B cell (primary cell): ENCODE measurements at regions not wholly inside any gene's neighbourhood (a gene's known extent, or its start where the extent isn't known, plus 50 kb on each side); places are given as distances from the start of the nearest gene placed in this dataset.

ENCODE experiments used
- ATAC-seq: fragments of 200-7000 bp; cut with Tn5 transposase; one replicate; pipeline ENCODE4 v1.10.0; 2021; ENCODE audit warnings: low read depth, mild to moderate bottlenecking, moderate number of reproducible peaks, moderate library complexity
- CTCF ChIA-PET: fragments of 350-600 bp; sonication (Branson Sonifier 250); formaldehyde crosslinking; loops from one replicate; lab custom pipeline; 2021; ENCODE audit warnings: antibody characterized with exemption, inconsistent platforms; lab: Charles Lee
- POLR2A ChIA-PET: fragments of 350-600 bp; sonication (Branson Sonifier 250); formaldehyde crosslinking; loops from one replicate; lab custom pipeline; 2021; ENCODE audit warnings: antibody characterized with exemption; lab: Charles Lee
- DNase-seq: peaks from one replicate; pipeline ENCODE4 v3.0.0; 2013
- H2AFZ ChIP-seq: 2 replicates; pipeline ENCODE4 v1.6.1; 2012; ENCODE audit warnings: mild to moderate bottlenecking, low read depth, low read length; ENCODE audit not compliant: insufficient read depth, poor library complexity, severe bottlenecking
- H3K27ac ChIP-seq, 2 donors: 1 replicate in 1 of 2; 2 replicates in 1 of 2; pipeline ENCODE4 v1.5.1; 2012 to 2013; ENCODE audit warnings: low read length in 2 of 2, mild to moderate bottlenecking in 2 of 2, moderate library complexity in 1 of 2
- H3K27me3 ChIP-seq, 4 experiments: fragments of 200-600 bp in 1 of 4; sonication (generic) in 1 of 4; replicated peaks in 1 of 4; 1 replicate in 2 of 4; 2 replicates in 2 of 4; pipeline versions ENCODE4 v1.6.1 to v1.7.0; 2013 to 2016; ENCODE audit warnings: low read length in 3 of 4, mild to moderate bottlenecking in 2 of 4, mixed read lengths in 1 of 4, moderate library complexity in 1 of 4; ENCODE audit not compliant: insufficient read depth in 4 of 4, control insufficient read depth in 3 of 4; ENCODE audit errors: control extremely low read depth in 1 of 4
- H3K36me3 ChIP-seq, 2 experiments: replicated peaks in 1 of 2; 1 replicate in 1 of 2; 2 replicates in 1 of 2; pipeline versions ENCODE4 v1.6.1 to v1.7.1; 2013; ENCODE audit warnings: low read length in 1 of 2; ENCODE audit not compliant: insufficient read depth in 2 of 2, control insufficient read depth in 1 of 2; ENCODE audit errors: control extremely low read depth in 1 of 2, extremely low read depth in 1 of 2
- H3K4me1 ChIP-seq, 2 donors: fragments of 200-600 bp in 1 of 2; sonication (generic) in 1 of 2; 1 replicate in 1 of 2; 2 replicates in 1 of 2; pipeline versions ENCODE4 v1.5.1 to v1.6.1; 2013 to 2017; ENCODE audit warnings: low read length in 2 of 2; ENCODE audit not compliant: control insufficient read depth in 2 of 2, insufficient read depth in 2 of 2
- H3K4me2 ChIP-seq: replicated peaks from 2 replicates; pipeline ENCODE3; 2012; ENCODE audit warnings: mild to moderate bottlenecking, low read depth, low read length; ENCODE audit not compliant: poor library complexity, severe bottlenecking
- H3K4me3 ChIP-seq, 5 experiments: fragments of 200-600 bp in 1 of 5; sonication (generic) in 1 of 5; 1 replicate in 3 of 5; 2 replicates in 2 of 5; pipeline versions ENCODE4 v1.5.1 to v1.7.0; 2011 to 2016; ENCODE audit warnings: low read length in 4 of 5, mild to moderate bottlenecking in 4 of 5, low read depth in 2 of 5, control low read depth in 1 of 5, moderate library complexity in 1 of 5; ENCODE audit not compliant: insufficient read depth in 1 of 5; ENCODE audit errors: control extremely low read depth in 1 of 5, extremely low read depth in 1 of 5
- H3K79me2 ChIP-seq: fragments of 200-600 bp; sonication (generic); one replicate; pipeline ENCODE4 v1.6.0; 2016; ENCODE audit warnings: low read length; ENCODE audit not compliant: control insufficient read depth, insufficient read depth
- H3K9ac ChIP-seq: fragments of 200-600 bp; sonication (generic); 2 replicates; pipeline ENCODE4 v1.6.1; 2017; ENCODE audit warnings: mild to moderate bottlenecking, low read length, moderate library complexity
- H3K9me3 ChIP-seq, 3 donors: one replicate each; pipeline versions ENCODE4 v1.6.1 to v1.7.1; 2013; ENCODE audit warnings: low read length in 2 of 3; ENCODE audit not compliant: control insufficient read depth in 2 of 3, insufficient read depth in 1 of 3; ENCODE audit errors: control extremely low read depth in 1 of 3
- H4K20me1 ChIP-seq: 2 replicates; pipeline ENCODE4 v1.6.0; 2012; ENCODE audit warnings: mild to moderate bottlenecking, low read length; ENCODE audit not compliant: insufficient read depth, control insufficient read depth, poor library complexity, severe bottlenecking
- H3K27ac Mint-ChIP-seq: one replicate; pipeline ENCODE4 v1.8.0; 2021; ENCODE audit warnings: mixed read lengths
- H3K27me3 Mint-ChIP-seq: one replicate; pipeline ENCODE4 v1.8.0; 2021; ENCODE audit warnings: mixed read lengths
- H3K4me1 Mint-ChIP-seq: one replicate; pipeline ENCODE4 v1.8.0; 2021; ENCODE audit warnings: mixed read lengths
- H3K4me3 Mint-ChIP-seq: one replicate; pipeline ENCODE4 v1.8.0; 2021; ENCODE audit warnings: mixed read lengths
- H3K9me3 Mint-ChIP-seq: one replicate; pipeline ENCODE4 v1.8.0; 2022; ENCODE audit warnings: mixed read lengths; ENCODE audit not compliant: insufficient read depth
- EZH2 ChIP-seq: IDR thresholded peaks from 2 replicates; pipeline ENCODE4 v1.6.1; 2012; ENCODE audit warnings: borderline replicate concordance, low read depth, mild to moderate bottlenecking, moderate library complexity, low read length; ENCODE audit not compliant: insufficient read depth, poor library complexity, severe bottlenecking
- WGBS: methylation state at CpG from one replicate; pipeline ENCODE4 v1.1.5; 2013; ENCODE audit warnings: missing lambda C conversion rate; ENCODE audit not compliant: insufficient coverage; 5-methylcytosine and 5-hydroxymethylcytosine counted together
- intact Hi-C: fragments of 100-400 bp; cut with micrococcal nuclease; formaldehyde crosslinking; loops from one replicate; pipeline ENCODE4 v1.10.0; 2022
- TF ChIP-seq, protein P1 (sequence below): fragments of 200-600 bp; IDR thresholded peaks from one replicate; pipeline ENCODE4 v1.8.0; 2022; ENCODE audit warnings: antibody characterized with exemption, mild to moderate bottlenecking

DNA sequence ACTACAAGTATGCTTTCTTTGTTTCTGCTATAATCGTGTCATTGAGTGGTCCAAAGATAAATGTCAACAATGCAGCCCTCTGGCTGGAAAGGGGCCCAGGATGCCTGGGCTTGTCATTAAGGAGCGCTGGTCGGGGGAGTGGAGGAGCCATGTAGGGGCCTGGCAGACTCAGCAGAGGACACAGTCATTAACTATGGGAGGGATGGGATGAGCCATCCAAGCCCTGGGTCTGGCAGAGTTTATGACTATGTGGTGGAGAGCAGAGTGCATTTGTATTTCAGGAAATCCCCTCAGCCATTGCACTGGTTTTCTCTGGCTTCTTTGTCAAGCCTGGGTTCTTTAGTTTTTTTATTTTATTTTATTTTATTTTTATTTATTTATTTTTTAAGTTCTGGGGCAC is 243.1 kb downstream of the C12orf75 start:
- Mint-ChIP-seq H3K4me3 (no peak overlapping the region), H3K9me3 (no peaks in the 10 kb centered on the region), H3K4me1 (no peaks in the 10 kb centered on the region), H3K27me3 (peaks cover 10% of the 10 kb centered on the region), H3K27ac (no peak overlapping the region)
- DNase-seq (no peak), ATAC-seq (no peak)
- Histone ChIP-seq H3K4me2 (no peak overlapping the region), H3K9ac (no peak overlapping the region), H4K20me1 (no peaks in the 10 kb centered on the region), H3K4me3 (no peak overlapping the region), H3K79me2 (no peaks in the 10 kb centered on the region), H3K36me3 (no peaks in the 10 kb centered on the region), H3K27me3 (no peaks in the 10 kb centered on the region), H3K27ac (no peak overlapping the region), H3K9me3 (no peaks in the 10 kb centered on the region), H2AFZ (no peak overlapping the region), H3K4me1 (no peaks in the 10 kb centered on the region)
- TF ChIP-seq, protein P1, sequence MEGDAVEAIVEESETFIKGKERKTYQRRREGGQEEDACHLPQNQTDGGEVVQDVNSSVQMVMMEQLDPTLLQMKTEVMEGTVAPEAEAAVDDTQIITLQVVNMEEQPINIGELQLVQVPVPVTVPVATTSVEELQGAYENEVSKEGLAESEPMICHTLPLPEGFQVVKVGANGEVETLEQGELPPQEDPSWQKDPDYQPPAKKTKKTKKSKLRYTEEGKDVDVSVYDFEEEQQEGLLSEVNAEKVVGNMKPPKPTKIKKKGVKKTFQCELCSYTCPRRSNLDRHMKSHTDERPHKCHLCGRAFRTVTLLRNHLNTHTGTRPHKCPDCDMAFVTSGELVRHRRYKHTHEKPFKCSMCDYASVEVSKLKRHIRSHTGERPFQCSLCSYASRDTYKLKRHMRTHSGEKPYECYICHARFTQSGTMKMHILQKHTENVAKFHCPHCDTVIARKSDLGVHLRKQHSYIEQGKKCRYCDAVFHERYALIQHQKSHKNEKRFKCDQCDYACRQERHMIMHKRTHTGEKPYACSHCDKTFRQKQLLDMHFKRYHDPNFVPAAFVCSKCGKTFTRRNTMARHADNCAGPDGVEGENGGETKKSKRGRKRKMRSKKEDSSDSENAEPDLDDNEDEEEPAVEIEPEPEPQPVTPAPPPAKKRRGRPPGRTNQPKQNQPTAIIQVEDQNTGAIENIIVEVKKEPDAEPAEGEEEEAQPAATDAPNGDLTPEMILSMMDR = no peak
- no peak for TF ChIP-seq EZH2
- 100% methylated on average over 3 of the region's 3 CpGs for WGBS
- intact Hi-C loops = no loop called here
- ChIA-PET POLR2A (no interaction called here), CTCF (no interaction called here)

DNA sequence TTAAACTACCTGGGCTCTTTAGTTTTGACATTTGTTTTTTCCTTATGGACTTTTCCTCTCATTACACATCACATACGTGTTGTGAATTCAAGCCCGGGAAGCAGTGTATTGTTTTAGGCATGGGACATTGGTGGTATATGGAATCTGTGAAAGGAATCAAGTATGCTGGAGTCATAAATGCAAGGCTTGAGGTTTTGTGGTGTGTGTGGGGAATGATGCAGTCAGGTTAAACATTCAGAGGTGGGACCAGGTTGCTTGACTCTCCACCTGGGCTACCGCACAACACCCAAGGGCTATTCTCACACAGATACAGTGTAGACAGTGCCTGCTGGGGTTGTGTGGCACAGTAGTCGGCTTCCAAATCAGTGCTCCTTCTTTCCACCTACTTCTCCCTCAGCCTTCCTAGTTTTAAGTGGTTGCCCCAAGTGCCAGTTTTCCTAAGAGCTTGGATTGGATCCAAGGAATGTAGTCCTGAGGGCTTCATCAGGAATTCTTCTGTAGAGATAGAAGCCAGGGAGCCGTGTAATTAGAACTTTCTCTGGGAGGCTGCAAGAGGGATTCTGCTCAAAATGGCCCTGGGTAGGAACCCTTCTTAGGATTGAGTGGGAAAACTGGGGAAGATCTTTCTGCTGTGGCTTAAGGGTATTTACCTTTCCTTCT is 243.7 kb downstream of the C12orf75 start:
- H3K4me1 Mint-ChIP-seq = no peaks in the 10 kb centered on the region
- ChIA-PET CTCF (no interaction called here), POLR2A (no interaction called here)
- Histone ChIP-seq H4K20me1 (no peaks in the 10 kb centered on the region), H3K4me1 (no peaks in the 10 kb centered on the region), H3K9ac (no peak overlapping the region), H3K9me3 (no peaks in the 10 kb centered on the region), H3K27ac (no peak overlapping the region), H3K4me3 (no peak overlapping the region), H3K79me2 (no peaks in the 10 kb centered on the region), H3K36me3 (no peaks in the 10 kb centered on the region), H2AFZ (no peak overlapping the region), H3K27me3 (no peaks in the 10 kb centered on the region), H3K4me2 (no peak overlapping the region)
- H3K27ac Mint-ChIP-seq = no peak overlapping the region
- no peak overlapping the region for H3K4me3 Mint-ChIP-seq
- ATAC-seq (no peak), DNase-seq (no peak)
- intact Hi-C loops = no loop called here
- H3K9me3 Mint-ChIP-seq = no peaks in the 10 kb centered on the region
- TF ChIP-seq EZH2 = no peak
- TF ChIP-seq, protein P1 = no peak
- WGBS = 96% methylated on average over 2 of the region's 5 CpGs
- peaks cover 10% of the 10 kb centered on the region for H3K27me3 Mint-ChIP-seq
